DND-41 (cell line): ENCODE measurements at regions not wholly inside any gene's neighbourhood (a gene's known extent, or its start where the extent isn't known, plus 50 kb on each side); places are given as distances from the start of the nearest gene placed in this dataset.

ENCODE experiments used
- ATAC-seq: fragments of 200-7000 bp; cut with Tn5 transposase; 3 replicates; pipeline ENCODE4 v1.9.1; 2021; ENCODE audit warnings: low read depth; ENCODE audit not compliant: insufficient read depth
- DNase-seq: peaks from one replicate; pipeline ENCODE4 v3.0.0-alpha.2; 2020
- H2AFZ ChIP-seq: 2 replicates; pipeline ENCODE4 v1.6.0; 2012; ENCODE audit warnings: low read depth, low read length
- H3K27ac ChIP-seq: 2 replicates; pipeline ENCODE4 v1.5.1; 2012; ENCODE audit warnings: low read length, inconsistent platforms
- H3K27me3 ChIP-seq: fragments of 200-600 bp; sonication (generic); 2 replicates; pipeline ENCODE4 v1.6.0; 2012; ENCODE audit warnings: low read length, mild to moderate bottlenecking, inconsistent platforms; ENCODE audit not compliant: insufficient read depth, poor library complexity
- H3K36me3 ChIP-seq: 2 replicates; pipeline ENCODE4 v1.5.1; 2012; ENCODE audit warnings: low read length, inconsistent platforms; ENCODE audit not compliant: insufficient read depth
- H3K4me1 ChIP-seq: 2 replicates; pipeline ENCODE4 v1.5.1; 2012; ENCODE audit warnings: mild to moderate bottlenecking, low read length; ENCODE audit not compliant: insufficient read depth
- H3K4me2 ChIP-seq: 2 replicates; pipeline ENCODE4 v1.6.0; 2012; ENCODE audit warnings: mild to moderate bottlenecking, moderate library complexity, low read length, inconsistent platforms; ENCODE audit not compliant: insufficient read depth
- H3K4me3 ChIP-seq, 2 experiments: fragments of 200-600 bp in 1 of 2; shearing (Covaris generic) in 1 of 2; 2 replicates each; pipeline ENCODE4 v1.5.1; 2012 to 2016; ENCODE audit warnings: inconsistent platforms in 2 of 2, low read length in 2 of 2, mild to moderate bottlenecking in 2 of 2, low read depth in 1 of 2, moderate library complexity in 1 of 2
- H3K79me2 ChIP-seq: 2 replicates; pipeline ENCODE4 v1.6.0; 2012; ENCODE audit warnings: low read length, inconsistent platforms; ENCODE audit not compliant: insufficient read depth
- H3K9ac ChIP-seq: 2 replicates; pipeline ENCODE4 v1.6.0; 2012; ENCODE audit warnings: low read depth, mild to moderate bottlenecking, inconsistent platforms, low read length, moderate library complexity
- H3K9me3 ChIP-seq: 2 replicates; pipeline ENCODE4 v1.5.1; 2012; ENCODE audit warnings: low read length, moderate library complexity, mild to moderate bottlenecking, inconsistent platforms; ENCODE audit not compliant: insufficient read depth, severe bottlenecking
- H4K20me1 ChIP-seq: 2 replicates; pipeline ENCODE4 v1.6.0; 2012; ENCODE audit warnings: low read length; ENCODE audit not compliant: insufficient read depth
- CTCF ChIP-seq: IDR thresholded peaks from 2 replicates; pipeline ENCODE4 v1.5.1; 2012; ENCODE audit warnings: borderline replicate concordance, low read length, moderate library complexity, mild to moderate bottlenecking; ENCODE audit not compliant: poor library complexity, severe bottlenecking; ENCODE audit errors: extremely low read depth
- EZH2 ChIP-seq: IDR thresholded peaks from 3 replicates; pipeline ENCODE4 v1.6.1; 2012; ENCODE audit warnings: borderline replicate concordance, low read depth, mild to moderate bottlenecking, moderate library complexity, low read length, inconsistent platforms; ENCODE audit not compliant: severe bottlenecking

GRCh38 chr18:41526054-41526453, 429.0 kb upstream of the PIK3C3 start:
- ATAC-seq (no peak), DNase-seq (no peak)
- Histone ChIP-seq H3K36me3 (no peaks in the 10 kb centered on the region), H3K9ac (no peak overlapping the region), H4K20me1 (no peaks in the 10 kb centered on the region), H3K4me1 (no peaks in the 10 kb centered on the region), H3K27ac (no peak overlapping the region), H3K9me3 (no peaks in the 10 kb centered on the region), H3K4me3 (no peak overlapping the region), H3K27me3 (no peaks in the 10 kb centered on the region), H3K4me2 (no peak overlapping the region), H2AFZ (no peak overlapping the region), H3K79me2 (no peaks in the 10 kb centered on the region)
- TF ChIP-seq CTCF (no peak), EZH2 (no peak)

- no peaks in the 10 kb centered on the region for H3K27me3 ChIP-seq
- H3K4me1 ChIP-seq = no peaks in the 10 kb centered on the region
- no peaks in the 10 kb centered on the region for H3K79me2 ChIP-seq
- no peak for ATAC-seq
- H3K9ac ChIP-seq = no peak overlapping the region
- H3K4me3 ChIP-seq = no peak overlapping the region
- no peak for DNase-seq
- H3K4me2 ChIP-seq = no peak overlapping the region
- no peaks in the 10 kb centered on the region for H4K20me1 ChIP-seq
- no peaks in the 10 kb centered on the region for H3K36me3 ChIP-seq
- no peak overlapping the region for H3K27ac ChIP-seq
- no peak overlapping the region for H2AFZ ChIP-seq
- TF ChIP-seq CTCF = no peak
- TF ChIP-seq EZH2 = no peak
- no peaks in the 10 kb centered on the region for H3K9me3 ChIP-seq
These were observed 430.2 kb upstream of the PIK3C3 start for GRCh38 chr18:41524674-41525470.

GRCh38 chr18:41517142-41517541, 437.9 kb upstream of the PIK3C3 start:
- Histone ChIP-seq H3K4me2 (no peak overlapping the region), H3K9me3 (no peaks in the 10 kb centered on the region), H3K9ac (no peak overlapping the region), H4K20me1 (no peaks in the 10 kb centered on the region), H3K27ac (no peak overlapping the region), H3K79me2 (no peaks in the 10 kb centered on the region), H3K27me3 (no peaks in the 10 kb centered on the region), H3K36me3 (no peaks in the 10 kb centered on the region), H3K4me1 (no peaks in the 10 kb centered on the region), H2AFZ (no peak overlapping the region), H3K4me3 (no peak overlapping the region)
- DNase-seq (no peak), ATAC-seq (no peak)
- TF ChIP-seq CTCF = no peak
- TF ChIP-seq EZH2 = no peak
